Activated CD4-positive, alpha-beta T cell treated with anti-CD3 and anti-CD28 coated beads, Interleukin-2, amount 50 U/mL, for 48 hours (primary cell): ENCODE measurements at regions not wholly inside any gene's neighbourhood (a gene's known extent, or its start where the extent isn't known, plus 50 kb on each side); places are given as distances from the start of the nearest gene placed in this dataset.

Source experiments
- DNase-seq, 2 experiments: peaks; one replicate each; pipeline ENCODE4 v3.0.0-alpha.2; 2020

DNA sequence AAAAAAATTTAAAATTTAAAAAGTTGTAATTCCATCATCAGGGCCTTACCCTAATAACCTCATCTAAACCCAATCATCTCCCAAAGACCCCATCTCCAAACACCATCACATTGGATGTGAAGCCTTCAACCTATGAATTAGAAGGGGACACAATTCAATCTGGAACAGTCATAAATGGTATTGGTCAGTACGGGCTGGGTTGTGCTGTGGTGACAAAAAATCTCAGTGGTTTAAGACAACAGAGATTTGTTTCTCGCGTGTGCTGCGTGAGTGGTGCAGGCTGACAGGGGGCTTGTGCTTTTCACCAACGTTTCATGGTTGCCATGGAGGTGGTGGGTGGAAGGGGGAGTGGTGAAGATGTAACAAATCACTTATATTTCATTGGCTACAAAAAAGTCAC lies 174.5 kb downstream of the INHBB start:
- DNase-seq: no peak

DNA sequence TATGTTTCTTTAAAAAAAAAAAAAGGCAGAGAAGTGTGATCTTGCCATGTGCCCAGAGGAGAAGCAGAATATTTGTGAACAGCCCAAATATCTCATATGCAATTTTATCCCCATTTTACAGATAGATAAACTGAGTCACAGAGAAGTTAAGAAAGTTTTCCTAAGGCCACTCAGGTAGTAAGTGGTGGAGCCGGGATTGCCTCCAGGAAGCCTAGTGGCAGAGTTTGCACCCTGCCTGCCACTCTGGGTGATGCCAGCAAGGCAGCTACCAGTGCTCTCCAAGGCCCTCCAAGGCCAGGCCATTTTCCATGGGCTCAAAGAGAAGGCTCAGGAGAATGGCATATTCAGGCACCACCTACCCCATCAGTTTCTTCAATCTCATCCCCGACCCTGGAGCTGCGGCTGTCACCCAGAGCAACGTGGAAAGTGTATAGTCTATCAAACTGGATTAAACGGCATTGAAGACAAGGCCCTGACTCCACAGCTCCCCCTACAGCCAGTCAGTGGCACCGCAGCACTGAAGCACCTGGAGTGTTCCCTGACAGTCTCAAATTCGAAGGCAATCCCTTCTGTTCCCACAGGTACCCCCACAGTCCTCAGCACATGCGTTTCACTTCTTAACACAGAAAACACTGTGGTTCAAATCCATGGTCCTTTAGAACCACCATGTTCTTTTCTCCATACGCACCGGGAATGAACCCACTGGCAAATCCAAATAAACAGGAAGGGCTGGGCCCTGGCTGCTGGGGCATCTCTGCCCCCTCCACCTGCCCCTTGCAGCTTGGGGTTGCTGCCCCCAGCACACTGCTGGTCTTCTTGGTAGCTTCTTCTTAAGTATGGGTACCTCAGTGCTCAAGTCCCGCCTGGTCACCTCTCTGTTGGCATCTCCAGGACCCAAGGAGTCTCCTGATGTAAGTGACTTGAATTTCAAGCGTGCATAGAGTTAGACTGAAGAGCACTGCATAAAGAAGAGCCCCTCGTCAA lies 175.3 kb downstream of the INHBB start:
- DNase-seq: peak; percentile 40 to 52

DNA sequence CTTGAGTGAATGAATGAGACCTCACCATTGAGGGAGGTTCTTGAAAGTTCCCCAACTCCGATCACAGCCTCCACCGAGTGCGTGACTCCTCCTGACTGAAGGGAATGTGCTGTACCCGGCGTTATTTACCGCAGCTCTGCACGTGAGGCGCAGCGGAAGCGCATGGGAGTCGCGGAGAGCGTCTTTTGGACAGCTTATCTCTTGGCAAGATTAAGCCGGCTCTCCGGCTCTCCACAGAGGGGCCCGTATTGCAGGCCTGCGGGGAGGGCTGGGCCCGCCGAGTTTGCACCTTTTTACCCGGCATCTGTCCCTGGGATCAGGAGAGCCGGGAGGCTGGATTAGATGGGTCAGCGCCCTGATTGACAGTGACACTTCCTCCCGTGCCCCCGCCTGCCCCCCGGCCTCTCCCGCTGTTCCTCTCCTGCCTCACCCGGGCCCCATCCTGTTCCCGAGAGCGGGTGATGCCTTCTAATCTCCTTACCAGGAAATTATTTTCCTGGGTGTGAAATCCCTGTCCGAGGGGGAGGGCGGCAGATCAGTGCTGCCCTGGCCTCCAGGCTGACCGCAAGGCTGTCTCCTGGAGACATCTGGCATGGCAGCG lies 176.3 kb downstream of the INHBB start:
- DNase-seq: no peak

DNA sequence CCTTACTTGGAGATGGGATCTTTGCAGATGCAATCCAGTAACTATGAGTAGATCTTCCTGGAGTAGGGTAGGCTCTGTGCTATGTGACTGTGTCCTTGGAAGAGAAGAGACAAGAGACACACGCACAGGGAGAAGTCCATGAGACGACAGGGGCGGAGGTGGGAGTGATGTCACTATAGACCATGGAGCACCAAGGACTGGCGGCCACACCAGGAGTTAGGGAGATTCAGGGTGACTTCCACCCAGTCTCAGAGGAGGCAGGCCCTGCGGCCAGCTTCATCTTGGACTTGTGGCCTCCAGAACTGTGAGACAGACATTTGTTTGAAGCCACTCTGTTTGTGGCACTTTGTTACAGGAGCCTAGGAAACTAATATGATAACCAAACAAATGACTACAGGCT lies 177.8 kb downstream of the INHBB start:
- DNase-seq: no peak

DNA sequence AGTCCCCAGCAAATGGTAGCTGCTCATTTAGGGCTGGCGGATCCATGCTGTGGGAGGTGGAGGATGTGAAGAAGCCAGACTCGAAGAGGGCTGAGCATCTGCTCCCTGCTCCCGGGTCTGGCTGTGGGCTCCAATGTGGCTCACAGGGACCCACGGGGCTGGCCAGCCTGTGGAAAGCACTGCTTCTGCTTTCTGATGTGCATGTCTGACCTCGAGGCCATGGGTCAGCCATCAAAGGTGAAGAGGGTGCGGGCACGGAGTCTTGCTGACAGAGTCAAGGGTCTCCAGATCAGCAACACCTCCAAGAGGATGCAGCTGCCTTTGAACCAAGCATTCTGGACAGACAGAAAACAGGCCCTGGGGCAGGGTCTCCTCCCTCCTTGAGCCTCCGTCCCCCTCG lies 178.2 kb downstream of the INHBB start:
- DNase-seq: no peak

DNA sequence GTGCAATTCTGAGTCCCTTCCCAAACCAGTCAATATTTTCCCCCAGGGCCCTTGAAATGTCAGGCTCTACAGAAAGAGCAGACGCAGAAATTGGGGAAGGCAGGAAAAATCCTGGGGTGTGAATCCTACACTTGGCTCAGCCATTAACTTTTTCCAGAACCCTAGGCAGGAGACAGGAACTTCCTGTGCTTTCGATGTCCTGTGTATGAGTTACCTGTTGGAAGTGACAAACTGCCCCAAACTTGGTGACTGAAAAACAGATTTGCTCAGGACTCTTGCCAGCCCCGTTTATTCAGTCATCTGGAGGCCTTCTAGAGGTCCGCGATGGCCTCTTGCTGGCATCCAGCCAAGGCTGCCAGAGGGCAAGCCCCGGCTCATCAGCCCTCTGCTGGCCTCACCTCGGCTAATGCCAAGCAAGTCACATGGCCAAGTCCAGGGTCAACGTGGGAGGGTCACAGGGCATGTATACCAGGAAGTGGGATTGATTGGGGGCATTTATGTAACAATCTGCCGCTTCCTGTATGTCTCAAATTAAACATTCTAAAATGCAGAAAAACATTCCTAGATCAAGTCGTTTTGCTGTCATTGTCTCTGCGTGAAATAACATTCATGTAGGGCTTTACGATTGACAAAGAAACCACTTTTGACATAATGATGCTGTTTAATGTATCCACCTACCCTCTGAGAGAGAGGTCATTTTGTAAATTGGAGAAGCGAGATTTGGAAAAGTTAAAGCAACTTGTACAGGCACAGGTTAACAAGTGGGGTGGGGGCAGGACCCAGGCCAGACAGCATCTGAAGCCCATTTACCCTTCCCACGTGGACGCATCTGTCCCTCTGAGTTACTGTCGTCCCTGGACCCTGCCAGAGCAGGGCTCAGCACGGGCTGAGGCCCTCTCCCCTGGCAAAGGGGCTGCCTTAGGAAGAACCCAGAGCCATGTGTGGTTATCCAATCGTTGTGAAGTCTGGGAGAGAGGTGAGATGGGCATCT lies 179.4 kb downstream of the INHBB start:
- no peak for DNase-seq

DNA sequence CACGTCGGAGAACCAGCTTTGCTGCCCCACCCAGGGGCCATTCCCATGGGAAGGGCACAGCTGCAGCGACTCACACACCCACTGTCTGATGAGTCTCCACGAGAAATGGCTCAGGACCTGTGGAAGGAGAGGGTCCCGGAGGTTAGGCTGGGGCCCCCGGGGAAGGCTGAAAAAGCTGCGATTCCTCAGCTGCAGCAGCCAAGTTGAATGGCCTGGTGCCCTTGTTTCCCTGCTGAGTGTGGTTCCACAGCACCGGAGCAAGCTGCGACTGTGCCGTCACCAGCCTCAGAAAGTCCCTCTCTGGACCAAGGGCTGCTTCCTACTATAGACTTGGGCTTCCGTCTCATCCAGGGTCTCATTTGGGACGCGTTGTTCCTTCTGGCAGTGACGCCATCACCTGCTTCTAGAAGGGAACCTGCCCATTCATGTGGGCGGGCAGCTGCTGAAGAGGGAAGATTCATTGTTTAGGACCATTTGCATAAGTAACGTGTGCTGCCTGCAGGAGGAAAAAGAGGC lies 180.2 kb downstream of the INHBB start:
- no peak for DNase-seq

DNA sequence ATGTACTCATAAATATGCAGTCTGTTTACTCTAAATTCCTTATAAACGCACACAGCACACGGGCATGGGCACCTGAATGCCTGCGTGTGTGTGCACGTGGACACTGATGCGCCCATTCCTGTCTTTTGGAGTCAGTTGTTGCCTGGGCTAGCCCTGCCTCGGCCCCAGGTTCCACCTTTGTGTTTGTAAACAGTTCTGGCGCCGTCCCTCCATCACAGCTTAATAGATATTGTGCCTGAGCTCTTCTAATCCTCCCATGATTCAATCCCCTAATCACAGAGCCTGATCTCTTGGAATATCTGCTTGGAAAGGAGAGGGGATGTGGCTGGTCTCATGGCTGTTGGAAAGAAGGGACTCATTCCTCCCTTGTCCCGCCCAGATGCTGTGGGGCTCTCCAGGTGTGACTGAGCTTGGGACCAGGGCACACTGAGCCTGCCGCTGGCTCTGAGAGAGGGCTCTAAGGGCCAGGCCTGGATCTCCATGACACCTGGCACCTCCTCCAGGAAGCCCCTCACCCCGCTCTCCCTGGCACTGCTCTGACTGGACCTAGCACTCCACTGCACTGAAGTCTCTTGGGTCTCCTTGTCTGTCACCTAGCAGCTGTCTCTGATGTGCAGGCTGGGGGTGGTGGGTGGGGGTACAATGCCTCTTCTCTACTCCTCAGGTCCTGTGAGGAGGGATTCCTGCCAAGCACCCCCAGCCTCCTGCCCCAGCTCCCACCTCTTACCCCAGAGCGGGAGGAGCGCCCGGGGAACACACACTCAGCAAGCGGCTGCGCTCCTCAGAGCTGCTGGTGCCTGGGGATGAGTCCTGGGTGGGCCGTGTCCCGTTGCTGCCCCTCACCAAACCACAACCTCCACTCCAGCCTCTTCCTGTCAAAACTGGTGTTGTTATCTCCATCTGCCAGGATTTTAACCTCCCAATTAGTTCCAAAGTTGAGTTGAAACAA lies 181.3 kb downstream of the INHBB start:
- no peak for DNase-seq

DNA sequence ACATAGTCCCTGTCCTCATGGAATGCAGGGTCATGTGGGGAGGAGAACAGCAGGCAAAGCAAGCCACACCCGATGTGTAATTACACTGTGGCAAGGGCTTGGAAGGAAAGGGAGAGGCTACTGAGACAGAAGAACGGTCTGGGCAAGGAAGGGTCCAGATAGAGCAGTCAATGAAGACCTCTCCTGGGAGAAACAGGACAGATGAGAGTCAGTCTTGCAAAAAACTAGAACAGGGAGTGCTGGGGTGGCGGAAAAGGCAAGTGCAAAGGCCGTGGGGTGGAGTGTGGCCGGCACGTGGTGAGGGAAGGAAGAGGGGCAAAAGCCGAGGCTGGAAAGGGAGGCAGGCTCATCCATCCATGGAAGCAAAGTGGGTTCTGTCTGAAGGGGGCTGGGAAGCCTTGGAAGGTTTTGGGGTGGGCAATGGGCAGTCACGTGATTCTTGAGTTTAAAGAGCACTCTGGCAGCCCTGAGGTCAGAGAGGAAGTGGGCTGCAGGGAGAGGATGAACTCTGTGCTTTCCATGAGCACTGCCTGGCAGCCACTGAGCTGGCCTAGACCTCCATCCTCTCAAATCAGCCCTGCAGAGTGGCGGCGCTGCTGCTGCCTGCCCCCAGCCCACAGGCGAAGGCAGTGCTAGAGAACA lies 182.2 kb downstream of the INHBB start:
- no peak for DNase-seq

DNA sequence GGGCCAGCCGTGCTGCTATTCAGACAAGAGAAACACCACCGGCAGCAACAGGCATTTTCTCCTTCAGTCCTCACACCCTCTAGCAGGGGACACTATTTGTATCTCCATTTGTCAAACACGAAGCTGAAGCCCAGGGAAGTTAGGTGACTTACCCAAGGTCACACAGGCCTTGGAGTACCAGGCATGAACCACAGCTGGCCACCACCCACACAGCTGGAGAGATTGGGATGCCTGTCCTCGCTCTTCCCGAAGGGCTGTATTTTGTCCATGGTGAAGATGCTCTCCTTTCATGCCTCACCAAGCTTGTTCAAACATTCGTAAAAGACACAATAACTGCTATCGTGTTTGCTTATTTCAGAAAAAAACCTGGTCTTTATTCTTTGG lies 182.7 kb downstream of the INHBB start:
- DNase-seq: no peak

DNA sequence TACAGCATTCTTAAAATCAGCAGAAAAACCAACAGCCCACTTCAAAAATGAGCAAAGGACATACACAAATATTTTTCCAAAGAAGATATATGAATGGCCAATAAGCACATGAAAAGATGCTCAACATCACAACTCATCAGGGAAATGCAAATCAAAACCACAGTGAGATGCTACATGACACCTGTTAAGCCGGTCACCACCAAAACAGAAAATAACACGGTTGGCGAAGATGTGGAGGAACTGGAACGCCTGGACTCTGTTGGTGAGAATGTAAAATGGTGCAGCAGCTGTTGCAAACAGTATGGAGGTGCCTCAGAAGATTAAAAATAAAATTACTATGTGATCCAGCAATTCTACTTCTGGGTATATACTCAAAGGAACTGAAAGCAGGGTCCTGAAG lies 184.8 kb downstream of the INHBB start:
- no peak for DNase-seq

DNA sequence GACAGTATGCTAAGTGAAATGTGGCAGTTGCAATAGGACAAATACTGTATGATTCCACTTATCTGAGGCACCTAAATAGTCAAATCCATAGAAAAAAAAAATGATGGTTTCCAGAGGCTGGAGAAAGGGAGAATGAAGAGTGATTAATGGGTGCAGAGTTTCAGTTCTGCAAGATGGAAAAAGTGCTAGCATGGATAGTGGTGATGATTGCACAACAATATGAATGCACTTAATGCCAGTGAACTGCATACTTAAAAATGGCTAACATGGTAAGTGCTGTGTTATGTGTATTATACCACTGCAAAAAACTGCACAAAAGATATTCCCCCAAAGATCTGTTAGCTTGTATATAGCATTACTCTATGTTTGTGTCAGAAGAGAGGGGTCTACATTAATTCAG lies 185.4 kb downstream of the INHBB start:
- DNase-seq: no peak

DNA sequence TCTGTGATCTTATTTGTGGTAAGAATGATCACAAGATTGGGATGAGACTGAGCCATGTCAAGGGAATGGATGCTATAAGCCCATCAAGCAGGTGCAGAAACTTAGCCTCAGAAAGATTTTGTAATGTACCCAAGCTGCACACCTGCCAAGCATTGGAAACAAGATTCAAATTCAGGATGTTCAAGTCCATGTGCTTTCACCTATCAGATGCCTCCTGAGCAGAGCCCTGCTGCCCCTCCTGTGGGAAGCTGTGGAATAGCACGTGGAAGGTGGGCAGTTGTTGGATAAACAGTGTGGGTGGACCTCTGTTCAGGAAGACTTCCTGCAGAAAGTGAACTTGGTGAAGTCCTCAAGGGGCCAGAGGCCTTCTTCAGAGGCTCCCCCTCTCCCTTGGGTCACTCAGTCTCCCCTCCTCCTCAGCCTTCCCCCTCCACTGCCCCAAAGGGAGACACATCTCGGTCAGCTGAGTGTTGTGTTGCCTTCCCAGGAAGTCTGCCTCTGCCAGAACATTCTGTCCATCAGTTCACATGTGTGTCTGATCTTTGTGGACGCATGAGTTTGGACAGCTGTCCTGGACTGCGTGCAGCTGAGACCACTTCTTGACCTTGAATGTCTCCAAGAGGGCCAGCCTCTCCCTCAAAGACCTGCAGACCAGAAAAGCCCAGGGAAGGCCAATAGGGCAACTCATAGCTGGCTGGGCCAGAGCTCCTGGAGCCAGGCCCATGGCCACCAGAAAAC lies 186.1 kb downstream of the INHBB start:
- no peak for DNase-seq

DNA sequence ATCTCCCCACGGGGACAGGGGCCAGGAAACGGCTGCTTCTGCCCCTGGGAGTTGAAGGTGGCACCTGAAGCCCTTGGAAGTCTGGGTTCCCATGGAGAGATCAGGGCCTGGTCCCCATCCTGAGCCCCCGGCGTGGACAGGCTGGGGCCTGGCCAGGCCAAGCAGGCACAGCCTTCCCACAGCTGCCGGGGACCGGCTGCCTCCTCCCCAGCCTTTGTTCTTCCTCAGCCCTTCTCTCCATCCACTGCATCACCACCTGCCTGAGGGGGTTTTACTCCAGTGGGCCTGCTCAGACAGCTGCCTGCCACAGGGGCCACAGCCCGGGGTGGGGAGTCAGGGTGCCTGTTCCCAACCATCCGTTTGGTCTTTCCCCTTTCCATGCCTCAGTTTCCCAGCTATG lies 187.7 kb downstream of the INHBB start:
- DNase-seq: no peak

DNA sequence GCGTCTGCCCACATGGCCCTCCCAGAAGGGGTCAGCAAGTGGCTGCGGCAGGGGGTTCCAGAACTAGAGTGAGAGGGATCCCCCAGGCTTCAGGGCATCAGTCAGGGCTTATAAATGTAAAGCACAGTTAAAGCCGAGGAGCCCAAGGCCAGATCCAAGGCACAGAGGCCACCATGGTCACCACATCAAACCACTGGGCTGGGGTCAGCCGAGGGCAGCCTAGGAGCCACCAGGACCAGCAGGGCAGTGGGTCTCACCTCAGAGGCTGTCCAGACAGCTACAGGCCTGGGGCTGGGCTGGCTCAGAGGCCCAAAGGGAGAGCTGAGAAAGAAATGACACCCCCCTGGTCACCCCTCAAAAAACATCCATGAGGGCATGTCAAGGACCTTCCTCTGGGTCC lies 188.5 kb downstream of the INHBB start:
- DNase-seq: no peak

DNA sequence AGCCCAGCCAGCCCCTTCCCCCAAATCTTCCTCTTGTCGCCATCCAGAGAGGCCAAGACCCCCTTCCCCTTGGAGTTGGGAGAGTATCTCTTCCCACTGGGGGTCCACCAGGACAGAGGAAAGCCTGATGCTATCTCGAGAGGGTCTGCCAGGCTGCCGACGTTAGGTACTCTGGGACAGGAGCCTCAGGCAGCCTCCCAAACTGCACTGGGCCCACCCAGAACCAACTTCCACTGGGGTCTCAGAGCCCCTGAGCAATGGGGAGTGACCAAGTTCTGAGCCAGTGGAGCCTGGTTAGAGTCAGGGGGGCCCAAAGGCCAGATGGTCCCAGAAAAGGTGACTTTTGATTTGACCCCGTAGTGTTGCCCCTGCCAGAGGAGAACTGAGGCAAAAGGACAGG lies 189.1 kb downstream of the INHBB start:
- DNase-seq: no peak

DNA sequence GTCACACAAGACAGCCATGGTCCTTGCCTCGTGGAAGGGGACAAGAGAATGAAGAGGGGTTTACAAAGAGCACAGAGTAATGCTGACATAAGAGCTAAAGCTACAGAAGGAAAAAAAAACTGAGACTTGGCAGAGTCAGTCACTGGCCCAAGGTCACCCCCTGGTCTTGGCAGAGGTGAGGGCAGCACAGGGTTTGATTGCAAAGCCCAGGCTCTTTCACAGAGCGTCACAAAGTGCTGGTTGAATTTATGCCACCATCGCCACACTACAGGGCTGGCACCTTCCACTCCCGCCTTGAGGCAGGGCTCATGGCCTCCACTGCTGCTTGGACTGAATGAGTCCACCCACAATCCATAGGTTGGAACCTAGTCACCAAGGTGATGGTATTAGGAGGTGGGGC lies 190.2 kb downstream of the INHBB start:
- no peak for DNase-seq

DNA sequence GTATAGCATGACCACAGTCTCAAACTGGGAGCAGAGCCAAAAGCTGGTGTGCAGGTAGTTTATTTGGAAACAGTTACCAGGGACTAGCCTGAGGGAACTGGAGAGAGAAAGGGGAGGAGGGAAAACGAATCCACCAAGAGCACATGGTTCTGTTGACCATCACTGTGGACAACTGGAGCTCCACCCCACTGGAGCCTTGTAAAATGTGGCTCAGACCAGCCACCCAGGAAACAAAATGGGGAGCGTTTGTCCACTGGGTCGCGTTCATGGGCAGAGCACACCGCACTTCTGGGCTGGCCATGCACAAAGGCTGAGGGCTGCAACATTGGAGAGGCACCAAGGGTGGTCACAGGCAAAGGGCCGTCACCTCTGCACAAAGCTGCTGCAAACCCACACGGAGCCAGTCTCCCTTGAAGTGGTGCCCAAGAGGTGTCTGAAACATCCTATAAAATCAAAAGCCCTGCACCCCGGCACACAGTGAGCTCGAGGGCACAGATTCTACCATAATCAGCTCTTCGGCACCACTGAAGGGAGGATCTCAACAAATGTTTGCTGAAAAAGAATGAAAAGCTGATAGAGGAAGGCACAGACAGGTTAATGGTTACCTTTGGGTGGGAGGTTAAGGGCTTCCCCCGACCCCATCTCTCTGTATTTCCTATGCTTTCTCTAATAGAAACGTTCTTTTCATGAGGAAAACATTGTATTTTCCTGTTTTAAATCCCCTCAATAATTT lies 192.9 kb downstream of the INHBB start:
- DNase-seq: no peak

DNA sequence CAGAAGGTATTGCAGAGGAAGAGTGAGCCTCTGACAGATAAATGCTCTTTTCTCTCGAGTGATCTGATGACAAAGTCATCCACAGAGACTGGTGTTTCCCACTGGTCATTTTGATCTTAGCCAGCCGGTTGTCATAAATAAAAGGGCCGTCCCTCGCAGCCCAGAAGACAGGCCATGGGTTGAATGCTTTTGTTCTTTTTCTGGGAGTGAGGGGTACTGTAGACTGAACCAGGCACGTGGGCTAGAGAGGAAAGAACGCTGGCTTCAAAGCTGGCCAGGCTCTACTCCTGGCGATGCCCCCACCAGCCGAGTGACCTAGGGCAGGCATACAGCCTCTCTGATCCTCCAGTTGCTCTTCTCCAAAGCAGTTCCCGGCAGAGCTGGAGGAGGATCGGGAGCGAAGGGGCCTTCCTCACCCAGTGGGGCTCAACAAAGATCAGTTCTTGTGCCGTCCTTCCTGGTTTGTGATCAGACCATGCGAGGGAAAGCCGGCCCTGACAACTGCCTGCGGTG lies 193.5 kb downstream of the INHBB start:
- no peak for DNase-seq
